Coronary artery (tissue), 2 donors: ENCODE measurements at regions not wholly inside any gene's neighbourhood (a gene's known extent, or its start where the extent isn't known, plus 50 kb on each side); places are given as distances from the start of the nearest gene placed in this dataset.

Experiments
- DNase-seq: peaks from one replicate; pipeline ENCODE4 v3.0.0-alpha.2; 2017; ENCODE audit warnings: low spot score
- H3K27ac ChIP-seq, 2 donors: fragments of 200-600 bp; sonication (generic); one replicate each; pipeline ENCODE4 v1.5.1; 2016 to 2019
- H3K4me3 ChIP-seq: fragments of 200-600 bp; sonication (generic); 2 replicates; pipeline ENCODE4 v1.5.1; 2016; ENCODE audit warnings: mild to moderate bottlenecking, moderate library complexity
- CTCF ChIP-seq: fragments of 200-600 bp; sonication (generic); IDR thresholded peaks from one replicate; pipeline ENCODE4 v1.5.1; 2019; ENCODE audit warnings: antibody characterized with exemption

- no peak for DNase-seq
- Histone ChIP-seq H3K4me3 (no peak overlapping the region), H3K27ac (no peak overlapping the region)
- TF ChIP-seq CTCF: no peak
Measured at GRCh38 chr2:146786396-146786795, 1058.4 kb upstream of the ACVR2A start.

- Histone ChIP-seq H3K27ac (no peak overlapping the region), H3K4me3 (no peak overlapping the region)
- no peak for DNase-seq
- no peak for TF ChIP-seq CTCF
Measured at GRCh38 chr2:146785101-146785500, 1059.7 kb upstream of the ACVR2A start.

GRCh38 chr2:146784602-146785001 lies 1060.2 kb upstream of the ACVR2A start:
- no peak overlapping the region for H3K4me3 ChIP-seq
- no peak for TF ChIP-seq CTCF
- no peak for DNase-seq
- no peak overlapping the region for H3K27ac ChIP-seq

GRCh38 chr2:146777181-146777580 lies 1067.6 kb upstream of the ACVR2A start:
- no peak for DNase-seq
- H3K4me3 ChIP-seq: no peak overlapping the region
- TF ChIP-seq CTCF: no peak
- H3K27ac ChIP-seq: no peak overlapping the region

GRCh38 chr2:146776596-146776995 lies 1068.2 kb upstream of the ACVR2A start:
- no peak for TF ChIP-seq CTCF
- no peak overlapping the region for H3K4me3 ChIP-seq
- no peak overlapping the region for H3K27ac ChIP-seq
- DNase-seq: no peak

- DNase-seq: no peak
- Histone ChIP-seq H3K27ac (no peak overlapping the region), H3K4me3 (no peak overlapping the region)
- no peak for TF ChIP-seq CTCF
Measured at GRCh38 chr2:146771531-146771930, 1073.3 kb upstream of the ACVR2A start.

GRCh38 chr2:146764301-146764700 lies 1080.5 kb upstream of the ACVR2A start:
- no peak for TF ChIP-seq CTCF
- Histone ChIP-seq H3K27ac (no peak overlapping the region), H3K4me3 (no peak overlapping the region)
- DNase-seq: no peak
